NCI-H1105 treated with DMSO at 0.1 percent for 48 hours (cell line): ENCODE measurements at regions not wholly inside any gene's neighbourhood (a gene's known extent, or its start where the extent isn't known, plus 50 kb on each side); places are given as distances from the start of the nearest gene placed in this dataset.

ENCODE experiments used
- DNase-seq: peaks from one replicate; lab custom pipeline; 2025; lab: John Stamatoyannopoulos, UW

GRCh38 chr11:105232021-105232420 lies 92.5 kb upstream of the CARD18 start:
- DNase-seq = no peak

- DNase-seq = no peak
Observed at GRCh38 chr11:105230586-105230985, 91.0 kb upstream of the CARD18 start.

GRCh38 chr11:105229761-105230160 lies 90.2 kb upstream of the CARD18 start:
- DNase-seq = no peak

- no peak for DNase-seq
Observed at GRCh38 chr11:105229257-105229656, 89.7 kb upstream of the CARD18 start.

GRCh38 chr11:105227363-105227762 lies 87.8 kb upstream of the CARD18 start:
- no peak for DNase-seq

GRCh38 chr11:105226766-105227165 lies 87.2 kb upstream of the CARD18 start:
- no peak for DNase-seq

- DNase-seq = no peak
Observed at GRCh38 chr11:105226091-105226490, 86.5 kb upstream of the CARD18 start.

- no peak for DNase-seq
Observed at GRCh38 chr11:105224482-105225253, 85.1 kb upstream of the CARD18 start.

- DNase-seq = no peak
Observed at GRCh38 chr11:105220121-105220520, 80.6 kb upstream of the CARD18 start.

GRCh38 chr11:105219670-105220069 lies 80.1 kb upstream of the CARD18 start:
- DNase-seq = no peak

- DNase-seq = no peak
Observed at GRCh38 chr11:105219269-105219668, 79.7 kb upstream of the CARD18 start.

- no peak for DNase-seq
Observed at GRCh38 chr11:105215528-105215927, 76.0 kb upstream of the CARD18 start.

GRCh38 chr11:105211806-105212554 lies 72.4 kb upstream of the CARD18 start:
- DNase-seq = no peak

- DNase-seq = no peak
Observed at GRCh38 chr11:105208019-105208418, 68.5 kb upstream of the CARD18 start.

- DNase-seq = no peak
Observed at GRCh38 chr11:105206633-105207032, 67.1 kb upstream of the CARD18 start.

- no peak for DNase-seq
Observed at GRCh38 chr11:105204636-105205035, 65.1 kb upstream of the CARD18 start.

- DNase-seq = no peak
Observed at GRCh38 chr11:105203569-105204240, 64.1 kb upstream of the CARD18 start.

GRCh38 chr11:105202844-105203548 lies 63.4 kb upstream of the CARD18 start:
- DNase-seq = no peak

GRCh38 chr11:105202422-105202821 lies 62.9 kb upstream of the CARD18 start:
- no peak for DNase-seq

- no peak for DNase-seq
Observed at GRCh38 chr11:105201166-105201565, 61.6 kb upstream of the CARD18 start.

GRCh38 chr11:105197071-105197815 lies 57.7 kb upstream of the CARD18 start:
- DNase-seq = no peak

- DNase-seq = no peak
Observed at GRCh38 chr11:105193260-105193659, 53.7 kb upstream of the CARD18 start.
